SU-DHL-6 (cell line): ENCODE measurements at regions not wholly inside any gene's neighbourhood (a gene's known extent, or its start where the extent isn't known, plus 50 kb on each side); places are given as distances from the start of the nearest gene placed in this dataset.

Experiments used
- EZH2phosphoT487 ChIP-seq: fragments of 200-600 bp; sonication (generic), shearing (Covaris generic); conservative IDR thresholded peaks from 2 replicates; pipeline ENCODE4 v1.6.1; 2018; ENCODE audit warnings: mild to moderate bottlenecking, antibody characterized with exemption, low read length, moderate library complexity, mixed read lengths
- TF ChIP-seq, protein P1 (sequence below): fragments of 200-600 bp; sonication (generic); IDR thresholded peaks from one replicate; pipeline ENCODE4 v1.5.1; 2017; ENCODE audit warnings: antibody characterized with exemption, mild to moderate bottlenecking, low read length, moderate library complexity; ENCODE audit not compliant: insufficient read depth, poor library complexity, severe bottlenecking

DNA sequence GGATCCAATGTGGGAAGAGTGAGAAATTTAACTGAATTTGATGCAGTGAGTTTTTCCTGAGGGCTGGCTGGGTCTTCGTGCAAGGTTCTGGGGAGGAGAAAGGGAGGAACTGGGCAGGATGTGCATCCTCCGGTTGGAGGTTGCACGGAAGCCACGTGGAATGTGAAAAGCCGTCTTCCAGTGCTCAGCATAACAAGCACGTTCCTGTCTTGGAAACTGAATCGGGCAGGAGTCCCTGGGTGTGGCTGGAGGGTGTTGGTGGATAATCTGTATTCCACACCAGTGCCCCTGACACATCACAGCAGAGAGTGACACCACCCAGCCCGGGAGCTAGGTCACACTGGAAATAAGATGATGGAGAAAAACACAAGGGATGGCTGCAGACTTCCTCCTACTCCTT lies 154.3 kb downstream of the C5orf15 start:
- TF ChIP-seq, protein P1, sequence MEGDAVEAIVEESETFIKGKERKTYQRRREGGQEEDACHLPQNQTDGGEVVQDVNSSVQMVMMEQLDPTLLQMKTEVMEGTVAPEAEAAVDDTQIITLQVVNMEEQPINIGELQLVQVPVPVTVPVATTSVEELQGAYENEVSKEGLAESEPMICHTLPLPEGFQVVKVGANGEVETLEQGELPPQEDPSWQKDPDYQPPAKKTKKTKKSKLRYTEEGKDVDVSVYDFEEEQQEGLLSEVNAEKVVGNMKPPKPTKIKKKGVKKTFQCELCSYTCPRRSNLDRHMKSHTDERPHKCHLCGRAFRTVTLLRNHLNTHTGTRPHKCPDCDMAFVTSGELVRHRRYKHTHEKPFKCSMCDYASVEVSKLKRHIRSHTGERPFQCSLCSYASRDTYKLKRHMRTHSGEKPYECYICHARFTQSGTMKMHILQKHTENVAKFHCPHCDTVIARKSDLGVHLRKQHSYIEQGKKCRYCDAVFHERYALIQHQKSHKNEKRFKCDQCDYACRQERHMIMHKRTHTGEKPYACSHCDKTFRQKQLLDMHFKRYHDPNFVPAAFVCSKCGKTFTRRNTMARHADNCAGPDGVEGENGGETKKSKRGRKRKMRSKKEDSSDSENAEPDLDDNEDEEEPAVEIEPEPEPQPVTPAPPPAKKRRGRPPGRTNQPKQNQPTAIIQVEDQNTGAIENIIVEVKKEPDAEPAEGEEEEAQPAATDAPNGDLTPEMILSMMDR: no peak
- TF ChIP-seq EZH2phosphoT487: no peak
